ENCODE measurements at regions not wholly inside any gene's neighbourhood (a gene's known extent, or its start where the extent isn't known, plus 50 kb on each side); places are given as distances from the start of the nearest gene placed in this dataset.

GRCh38 chr15:87348746-87349145 is 907.8 kb downstream of the NTRK3 start:
- no peak overlapping the region for H3K4me3 ChIP-seq
- H3K4me1 ChIP-seq = no peaks in the 10 kb centered on the region
- H3K27ac ChIP-seq = no peak overlapping the region
- no peak for ATAC-seq
- intact Hi-C loops (cut with DNase I) = no loop called here
- no peak for DNase-seq
- no peak for TF ChIP-seq CTCF (IDR thresholded peaks at IDR 0.05)
- no peaks in the 10 kb centered on the region for H3K9me3 ChIP-seq
- H3K27me3 ChIP-seq = no peaks in the 10 kb centered on the region
- H3K36me3 ChIP-seq = no peaks in the 10 kb centered on the region

- Histone ChIP-seq H3K4me3 (no peak overlapping the region), H3K36me3 (no peaks in the 10 kb centered on the region), H3K4me1 (no peaks in the 10 kb centered on the region), H3K27me3 (no peaks in the 10 kb centered on the region), H3K27ac (no peak overlapping the region), H3K9me3 (no peaks in the 10 kb centered on the region)
- DNase-seq = no peak
- intact Hi-C loops (cut with DNase I) = no loop called here
- ATAC-seq = no peak
- TF ChIP-seq CTCF (IDR thresholded peaks at IDR 0.05) = no peak
These were observed 908.6 kb downstream of the NTRK3 start for GRCh38 chr15:87347806-87348515.

GRCh38 chr15:87345961-87346360 is 910.6 kb downstream of the NTRK3 start:
- Histone ChIP-seq H3K27ac (no peak overlapping the region), H3K36me3 (no peaks in the 10 kb centered on the region), H3K4me3 (no peak overlapping the region), H3K27me3 (no peaks in the 10 kb centered on the region), H3K4me1 (no peaks in the 10 kb centered on the region), H3K9me3 (no peaks in the 10 kb centered on the region)
- intact Hi-C loops (cut with DNase I) = no loop called here
- TF ChIP-seq CTCF (IDR thresholded peaks at IDR 0.05) = no peak
- no peak for DNase-seq
- no peak for ATAC-seq

GRCh38 chr15:87343966-87344365 is 912.6 kb downstream of the NTRK3 start:
- DNase-seq = no peak

GRCh38 chr15:87340370-87340769 is 916.2 kb downstream of the NTRK3 start:
- Histone ChIP-seq H3K9me3 (no peaks in the 10 kb centered on the region), H3K4me1 (no peaks in the 10 kb centered on the region), H3K27ac (no peak overlapping the region), H3K36me3 (no peaks in the 10 kb centered on the region), H3K27me3 (no peaks in the 10 kb centered on the region), H3K4me3 (no peak overlapping the region)
- no peak for TF ChIP-seq CTCF (IDR thresholded peaks at IDR 0.05)
- intact Hi-C loops (cut with DNase I) = no loop called here
- no peak for ATAC-seq
- no peak for DNase-seq

More at GRCh38 chr15:87343966-87344365, 912.6 kb downstream of the NTRK3 start:
- no peak for ATAC-seq
- no peaks in the 10 kb centered on the region for H3K27me3 ChIP-seq
- no peak overlapping the region for H3K4me3 ChIP-seq
- no peaks in the 10 kb centered on the region for H3K9me3 ChIP-seq
- H3K36me3 ChIP-seq = no peaks in the 10 kb centered on the region
- TF ChIP-seq CTCF (IDR thresholded peaks at IDR 0.05) = no peak
- intact Hi-C loops (cut with DNase I) = no loop called here
- H3K27ac ChIP-seq = no peak overlapping the region
- no peaks in the 10 kb centered on the region for H3K4me1 ChIP-seq

GRCh38 chr15:87326269-87326668 is 930.3 kb downstream of the NTRK3 start:
- no peak overlapping the region for H3K27ac ChIP-seq
- H3K4me1 ChIP-seq = no peaks in the 10 kb centered on the region
- no peak for TF ChIP-seq CTCF (IDR thresholded peaks at IDR 0.05)
- H3K27me3 ChIP-seq = no peaks in the 10 kb centered on the region
- intact Hi-C loops (cut with DNase I) = no loop called here
- ATAC-seq = no peak
- H3K36me3 ChIP-seq = no peaks in the 10 kb centered on the region
- H3K4me3 ChIP-seq = no peak overlapping the region
- DNase-seq = no peak
- no peaks in the 10 kb centered on the region for H3K9me3 ChIP-seq
